H7 (cell line): ENCODE measurements at regions not wholly inside any gene's neighbourhood (a gene's known extent, or its start where the extent isn't known, plus 50 kb on each side); places are given as distances from the start of the nearest gene placed in this dataset.
"Not testable (repeated sequence)": the region's sequence is repeated elsewhere in the genome, so short reads cannot be mapped to it uniquely, and the experiment has no call there.

ENCODE experiments used
- DNase-seq: peaks from one replicate; pipeline ENCODE4 v3.0.0; 2012
- H3K27me3 ChIP-seq: 2 replicates; pipeline ENCODE4 v1.6.0; 2011; ENCODE audit warnings: mild to moderate bottlenecking, low read length; ENCODE audit not compliant: control insufficient read depth, insufficient read depth
- H3K36me3 ChIP-seq: replicated peaks from 2 replicates; pipeline ENCODE4 v1.5.1; 2011; ENCODE audit warnings: low read length; ENCODE audit not compliant: control insufficient read depth, insufficient read depth
- H3K4me3 ChIP-seq: 2 replicates; pipeline ENCODE4 v1.5.1; 2011; ENCODE audit warnings: low read depth, mild to moderate bottlenecking, control low read depth, low read length, moderate library complexity; ENCODE audit not compliant: insufficient read depth

DNA sequence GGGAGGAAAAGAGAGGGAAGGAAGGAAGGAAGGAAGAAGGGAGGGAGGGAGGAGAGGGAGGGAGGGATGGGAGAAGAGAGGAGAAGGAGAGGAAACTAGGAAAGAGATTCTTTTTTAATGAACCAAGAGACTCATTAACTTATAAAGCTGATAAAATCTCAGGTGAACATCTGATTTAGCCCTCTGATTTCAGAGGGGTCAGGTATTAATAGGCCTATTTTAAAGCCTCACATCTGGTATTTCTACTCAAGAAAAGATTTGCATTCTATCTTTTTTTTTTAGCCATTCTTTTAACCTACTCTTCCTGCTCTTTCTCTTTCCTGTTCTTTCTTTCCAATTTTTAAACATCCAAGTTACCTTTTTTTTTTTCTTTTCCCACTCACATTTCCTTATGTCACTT lies 103.3 kb upstream of the CPEB2 start:
- Histone ChIP-seq H3K27me3 (no peaks in the 10 kb centered on the region), H3K36me3 (no peaks in the 10 kb centered on the region), H3K4me3 (no peak overlapping the region)
- DNase-seq: no peak

GRCh38 chr4:14902342-14902741 lies 99.9 kb upstream of the CPEB2 start:
- DNase-seq: no peak
- Histone ChIP-seq H3K36me3 (no peaks in the 10 kb centered on the region), H3K27me3 (no peaks in the 10 kb centered on the region), H3K4me3 (no peak overlapping the region)

DNA sequence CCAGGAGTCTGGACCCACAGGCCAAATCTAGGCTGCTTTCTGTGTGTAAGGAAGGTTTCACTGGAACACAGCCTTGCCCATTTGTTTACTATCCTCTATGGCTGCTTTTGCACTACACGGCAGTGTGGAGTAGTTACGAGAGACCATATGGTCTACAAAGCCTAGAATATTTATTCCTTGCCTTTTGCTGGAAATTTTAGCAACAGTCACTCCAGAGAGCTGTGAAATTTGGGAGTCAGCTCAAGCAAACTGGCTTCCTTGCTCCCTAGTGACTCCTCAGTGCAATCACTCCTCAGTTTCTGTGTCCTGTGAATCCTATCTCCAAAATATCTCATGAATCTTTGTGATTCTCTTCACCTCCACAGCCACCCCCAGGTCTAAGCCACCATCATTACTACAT lies 99.0 kb upstream of the CPEB2 start:
- Histone ChIP-seq H3K27me3 (no peaks in the 10 kb centered on the region), H3K36me3 (no peaks in the 10 kb centered on the region), H3K4me3 (no peak overlapping the region)
- DNase-seq: no peak

DNA sequence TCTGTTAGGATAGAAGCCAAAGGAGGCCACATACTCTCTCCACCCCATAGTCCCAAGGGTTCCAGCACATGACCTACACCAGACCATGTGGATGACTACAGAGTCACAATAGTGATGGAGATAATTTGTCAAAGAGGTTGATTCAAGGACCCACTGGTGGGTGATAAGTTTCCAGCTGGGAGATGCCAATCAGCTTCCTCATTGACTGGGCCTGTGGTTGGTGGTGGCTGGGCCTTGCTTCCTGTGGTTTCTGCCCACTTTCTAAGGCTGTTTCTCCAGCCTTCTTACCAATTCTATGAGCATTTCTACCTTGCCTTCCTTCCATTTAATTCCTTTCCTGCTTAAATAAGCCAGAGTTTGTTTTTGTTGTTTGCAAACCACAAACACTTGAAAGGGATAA lies 95.5 kb upstream of the CPEB2 start:
- no peak for DNase-seq
- H3K4me3 ChIP-seq: no peak overlapping the region
- H3K27me3 ChIP-seq: no peaks in the 10 kb centered on the region
- no peaks in the 10 kb centered on the region for H3K36me3 ChIP-seq

DNA sequence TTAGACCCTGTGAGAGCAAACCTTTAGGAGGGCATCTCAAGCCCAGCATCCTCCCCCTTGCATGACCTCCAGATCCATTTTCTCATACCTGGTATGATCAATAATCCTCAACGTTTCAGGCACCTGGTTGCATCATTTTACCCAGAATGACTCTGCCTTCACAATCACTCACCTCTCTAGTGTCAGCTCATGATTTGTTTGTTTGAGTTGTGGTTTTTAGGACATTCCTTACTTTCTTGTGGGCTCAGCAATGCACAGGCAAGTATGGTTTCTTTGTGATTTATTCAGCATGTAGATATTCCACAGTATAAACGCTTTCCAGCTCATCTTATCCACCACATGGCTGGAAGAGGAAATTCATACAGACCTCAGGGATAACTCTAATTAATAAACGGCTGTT lies 93.6 kb upstream of the CPEB2 start:
- Histone ChIP-seq H3K4me3 (no peak overlapping the region), H3K27me3 (no peaks in the 10 kb centered on the region), H3K36me3 (no peaks in the 10 kb centered on the region)
- DNase-seq: no peak

DNA sequence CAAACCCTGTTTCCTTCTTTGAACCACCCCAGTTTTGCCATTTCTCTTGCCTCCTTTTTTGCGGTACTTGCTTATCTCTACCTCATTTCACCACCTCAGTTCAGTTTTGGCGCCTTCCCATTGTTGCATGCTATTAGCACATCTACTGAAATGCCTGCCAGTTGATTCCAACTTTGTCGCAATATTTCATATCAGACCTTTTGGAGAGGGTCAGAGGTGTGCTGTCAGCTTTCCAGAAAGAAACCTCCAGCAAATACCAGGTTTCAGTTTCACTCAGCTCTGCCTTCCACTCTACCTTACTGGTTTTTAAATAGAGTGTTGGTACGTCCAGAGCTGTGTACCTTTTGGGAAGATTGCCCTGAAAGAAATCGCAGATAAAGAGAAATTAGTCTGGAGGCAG lies 91.9 kb upstream of the CPEB2 start:
- H3K27me3 ChIP-seq: no peaks in the 10 kb centered on the region
- DNase-seq: no peak
- no peak overlapping the region for H3K4me3 ChIP-seq
- no peaks in the 10 kb centered on the region for H3K36me3 ChIP-seq

DNA sequence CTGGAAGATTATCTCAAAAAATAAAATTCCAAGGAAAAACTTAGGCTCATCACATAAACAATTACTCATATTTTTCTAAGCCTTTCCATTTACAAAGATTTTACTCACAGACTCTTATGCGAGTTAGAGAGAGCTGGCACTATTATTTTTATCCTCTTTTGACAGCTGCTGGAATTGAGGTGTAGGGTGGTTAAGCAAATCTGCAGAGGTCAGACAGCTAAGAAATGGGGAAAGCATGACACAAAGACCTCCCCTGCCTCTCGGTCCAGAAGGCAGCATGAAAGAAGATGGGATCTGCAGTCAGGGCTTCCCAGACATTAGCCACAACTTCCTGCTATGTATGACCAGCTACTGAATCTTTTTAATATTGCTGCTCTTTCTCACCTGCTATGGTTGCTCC lies 89.9 kb upstream of the CPEB2 start:
- no peak for DNase-seq
- Histone ChIP-seq H3K4me3 (no peak overlapping the region), H3K27me3 (no peaks in the 10 kb centered on the region), H3K36me3 (no peaks in the 10 kb centered on the region)

- no peak overlapping the region for H3K4me3 ChIP-seq
- no peaks in the 10 kb centered on the region for H3K27me3 ChIP-seq
- H3K36me3 ChIP-seq: no peaks in the 10 kb centered on the region
- no peak for DNase-seq
Measured at GRCh38 chr4:14915018-14915417, 87.3 kb upstream of the CPEB2 start.

DNA sequence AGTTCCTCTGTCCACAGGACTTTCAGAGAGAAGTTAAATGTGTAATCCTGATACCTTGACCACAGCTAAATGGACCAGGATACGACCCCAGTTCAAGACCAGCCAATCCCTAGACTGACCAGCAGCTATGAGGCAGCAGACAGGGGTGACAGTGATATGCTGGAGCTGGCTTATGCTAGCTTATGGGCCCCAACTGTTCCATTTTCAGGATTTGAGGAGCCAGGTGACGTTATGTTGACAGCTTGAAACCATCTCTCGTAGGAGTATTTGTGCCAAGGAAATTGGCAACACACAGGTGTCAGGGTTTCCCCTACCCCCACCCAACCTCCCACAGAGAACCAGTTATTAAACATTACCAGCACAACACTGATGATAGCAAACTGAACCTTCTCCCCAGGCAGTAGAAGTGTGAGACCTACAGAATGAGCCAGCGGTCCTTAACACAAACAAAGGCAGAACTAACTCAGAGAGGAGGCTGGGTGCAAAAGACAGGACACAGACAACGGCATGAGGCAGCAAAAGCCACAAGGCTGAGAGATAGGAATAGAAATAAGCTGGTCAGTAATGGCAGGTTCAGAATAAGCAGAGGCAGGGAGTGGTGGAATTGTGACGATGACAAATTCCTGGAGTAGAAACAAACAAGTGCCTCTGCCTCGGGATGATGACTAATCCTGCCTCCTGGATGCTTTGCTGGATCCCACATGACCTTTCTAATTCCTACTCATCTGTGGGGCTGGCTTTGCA lies 85.6 kb upstream of the CPEB2 start:
- Histone ChIP-seq H3K4me3 (no peak overlapping the region), H3K27me3 (no peaks in the 10 kb centered on the region), H3K36me3 (no peaks in the 10 kb centered on the region)
- DNase-seq: no peak

GRCh38 chr4:14917298-14917633 lies 85.0 kb upstream of the CPEB2 start:
- Histone ChIP-seq H3K4me3 (no peak overlapping the region), H3K27me3 (no peaks in the 10 kb centered on the region), H3K36me3 (no peaks in the 10 kb centered on the region)
- no peak for DNase-seq

GRCh38 chr4:14918336-14918735 lies 83.9 kb upstream of the CPEB2 start:
- H3K36me3 ChIP-seq: no peaks in the 10 kb centered on the region
- no peak for DNase-seq
- H3K27me3 ChIP-seq: no peaks in the 10 kb centered on the region
- H3K4me3 ChIP-seq: no peak overlapping the region

DNA sequence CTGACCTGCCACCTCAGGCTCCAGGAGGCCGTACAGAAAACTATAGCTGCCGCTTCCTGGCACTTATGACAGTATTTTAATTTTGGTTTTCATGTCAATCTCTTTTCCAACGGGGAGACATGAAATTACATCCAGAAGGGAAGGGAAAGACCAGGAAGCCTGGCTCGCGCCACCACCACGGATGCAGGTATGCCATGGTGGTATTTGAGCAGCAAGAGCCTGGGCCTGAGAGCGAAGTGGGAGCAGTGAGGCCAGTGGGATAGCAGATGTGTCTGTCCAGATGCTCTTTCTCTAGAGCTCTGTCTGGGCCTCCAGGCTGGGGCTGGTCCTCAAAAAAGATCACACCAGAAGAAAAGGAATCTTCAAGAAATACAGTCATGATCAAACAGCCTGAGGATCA lies 82.5 kb upstream of the CPEB2 start:
- DNase-seq: no peak
- no peak overlapping the region for H3K4me3 ChIP-seq
- H3K27me3 ChIP-seq: no peaks in the 10 kb centered on the region
- no peaks in the 10 kb centered on the region for H3K36me3 ChIP-seq

DNA sequence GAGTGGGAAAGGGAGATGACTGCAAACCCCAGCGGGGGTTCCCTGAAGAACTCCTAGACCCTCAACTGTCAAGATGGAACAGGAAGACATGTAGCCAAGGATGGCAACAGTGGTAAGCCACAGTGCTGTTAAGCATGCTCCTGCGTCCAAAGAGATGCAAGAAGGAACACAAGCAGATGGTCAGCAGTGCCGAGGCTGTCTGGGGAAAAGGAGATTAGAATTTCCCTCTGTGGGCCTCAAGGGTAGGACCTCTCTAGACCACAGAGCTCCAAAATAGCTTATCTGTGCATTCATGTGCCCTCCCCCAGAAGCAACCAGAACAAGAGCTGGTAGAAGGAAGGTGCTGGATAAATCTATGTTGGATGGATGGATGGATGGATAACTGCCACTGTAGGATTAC lies 82.0 kb upstream of the CPEB2 start:
- no peak for DNase-seq

DNA sequence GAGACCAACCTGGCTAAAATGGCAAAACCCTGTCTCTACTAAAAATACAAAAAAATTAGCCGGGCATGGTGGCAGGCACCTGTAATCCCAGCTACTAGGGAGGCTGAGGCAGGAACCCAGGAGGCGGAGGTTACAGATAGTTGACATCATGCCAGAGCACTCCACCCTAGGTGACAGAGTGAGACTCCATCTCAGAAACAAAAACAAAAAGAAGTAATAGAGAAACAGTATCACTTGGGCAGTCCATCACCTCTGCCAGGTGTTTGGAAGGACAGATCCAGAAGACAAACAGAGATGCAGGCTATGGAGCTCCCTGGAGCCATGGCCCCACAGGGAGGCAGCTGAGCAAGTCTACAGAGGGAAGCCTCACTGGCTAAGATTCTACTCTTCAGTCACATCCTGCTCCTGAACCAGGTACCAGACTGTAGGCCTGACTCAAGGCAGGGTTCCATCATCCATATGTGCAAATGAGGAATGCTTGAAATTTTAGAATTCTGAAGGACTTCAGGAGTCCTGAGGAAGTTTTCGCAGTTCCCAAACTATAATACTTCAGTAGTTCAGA lies 81.4 kb upstream of the CPEB2 start:
- no peaks in the 10 kb centered on the region for H3K27me3 ChIP-seq
- no peaks in the 10 kb centered on the region for H3K36me3 ChIP-seq
- H3K4me3 ChIP-seq: no peak overlapping the region
- DNase-seq: no peak

More for the DNA sequence above, 82.0 kb upstream of the CPEB2 start:
- Histone ChIP-seq H3K4me3 (no peak overlapping the region), H3K27me3 (no peaks in the 10 kb centered on the region), H3K36me3 (no peaks in the 10 kb centered on the region)

DNA sequence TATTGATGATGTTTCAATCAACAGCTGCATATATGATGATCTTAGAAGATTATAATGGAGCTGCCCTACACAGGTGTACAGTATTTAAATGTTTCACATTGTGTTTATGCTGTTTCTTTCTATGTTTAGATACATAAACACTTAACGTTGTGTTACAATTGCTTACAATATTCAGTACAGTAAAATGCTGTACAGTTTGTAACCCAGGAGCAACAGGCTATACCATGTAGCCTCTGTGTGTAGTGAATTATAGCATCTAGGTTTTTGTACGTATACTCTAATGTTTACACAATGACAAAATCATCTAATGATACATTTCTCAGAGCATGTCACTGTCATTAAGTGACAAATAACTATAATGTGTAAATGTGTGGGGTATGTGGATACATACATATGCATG lies 80.5 kb upstream of the CPEB2 start:
- not testable (repeated sequence) for H3K4me3 ChIP-seq, H3K27me3 ChIP-seq, DNase-seq, H3K36me3 ChIP-seq
